Upper lobe of left lung (tissue), 6 donors: ENCODE measurements at regions not wholly inside any gene's neighbourhood (a gene's known extent, or its start where the extent isn't known, plus 50 kb on each side); places are given as distances from the start of the nearest gene placed in this dataset.

Source experiments
- ATAC-seq, 2 donors: fragments of 200-7000 bp; cut with Tn5 transposase; one replicate each; pipeline ENCODE4 v1.9.1; 2022; ENCODE audit warnings: mild to moderate bottlenecking in 2 of 2, moderate library complexity in 2 of 2; ENCODE audit not compliant: low FRiP score in 2 of 2
- DNase-seq, 2 donors: peaks; one replicate each; pipeline ENCODE4 v3.0.0-alpha.2; 2019 to 2020
- H3K27ac ChIP-seq, 4 donors: fragments of 200-600 bp; sonication (generic); one replicate each; pipeline ENCODE4 v1.5.1; 2016 to 2019
- H3K27me3 ChIP-seq, 4 donors: fragments of 200-600 bp; sonication (generic); one replicate each; pipeline ENCODE4 v1.5.1; 2017 to 2019
- H3K36me3 ChIP-seq, 4 donors: fragments of 200-600 bp; sonication (generic); one replicate each; pipeline ENCODE4 v1.5.1; 2016 to 2019
- H3K4me1 ChIP-seq, 4 donors: fragments of 200-600 bp; sonication (generic); one replicate each; pipeline ENCODE4 v1.5.1; 2018 to 2019
- H3K4me3 ChIP-seq, 4 donors: fragments of 200-600 bp; sonication (generic); one replicate each; pipeline ENCODE4 v1.5.1; 2017 to 2019; ENCODE audit warnings: mild to moderate bottlenecking in 2 of 4, moderate library complexity in 1 of 4
- H3K9me3 ChIP-seq, 4 donors: fragments of 200-600 bp; sonication (generic); one replicate each; pipeline ENCODE4 v1.5.1; 2018 to 2019
- CTCF ChIP-seq, 6 experiments: fragments of 450-650 bp in 4 of 6; fragments of 200-600 bp in 2 of 6; sonication (generic) in 2 of 6; IDR thresholded peaks; one replicate each; pipeline ENCODE4 v1.5.1; 2016 to 2019; ENCODE audit warnings: antibody characterized with exemption in 6 of 6
- EP300 ChIP-seq, 4 donors: sonication (generic); formaldehyde crosslinking; IDR thresholded peaks; one replicate each; pipeline ENCODE4 v1.5.1; 2017; ENCODE audit warnings: antibody characterized with exemption in 4 of 4, control low read depth in 2 of 4
- POLR2A ChIP-seq, 4 donors: fragments of 450-650 bp; IDR thresholded peaks; one replicate each; pipeline ENCODE4 v1.5.1; 2016 to 2017; ENCODE audit warnings: antibody characterized with exemption in 4 of 4, mild to moderate bottlenecking in 2 of 4
- POLR2AphosphoS5 ChIP-seq, 2 donors: sonication (generic); formaldehyde crosslinking; IDR thresholded peaks; one replicate each; pipeline ENCODE4 v1.5.1; 2017; ENCODE audit warnings: antibody characterized with exemption in 2 of 2
- WGBS, 2 donors: methylation state at CpG; one replicate each; pipeline ENCODE4 v1.1.5; 2017 to 2018; 5-methylcytosine and 5-hydroxymethylcytosine counted together
- donor health status: DM: no; HTN: no; CAD: no; lungs with moderate emphysema.
- donor health status: DM: no; HTN: yes; CAD: no; lungs with severe emphysema.

GRCh38 chr22:48564995-48565394 is 1262.7 kb downstream of the BRD1 start:
- DNase-seq (peak in 1 of 2 donors; percentile 62), ATAC-seq (no peak)
- H3K36me3 ChIP-seq, result no peaks in the 10 kb centered on the region
- H3K27me3 ChIP-seq, result no peaks in the 10 kb centered on the region
- peaks cover 0 to 9% (median 1%) of the 10 kb centered on the region in 4 donors for H3K4me1 ChIP-seq
- 90 to 100% methylated on average over 8 to 10 of the region's 10 CpGs for WGBS, 2 donors
- H3K27ac ChIP-seq, result no peak overlapping the region
- H3K4me3 ChIP-seq, result no peak overlapping the region
- no peaks in the 10 kb centered on the region for H3K9me3 ChIP-seq
- TF ChIP-seq EP300 (IDR thresholded peaks at IDR 0.05) (no peak), CTCF (IDR thresholded peaks at IDR 0.05) (no peak), POLR2AphosphoS5 (IDR thresholded peaks at IDR 0.05) (no peak), POLR2A (IDR thresholded peaks at IDR 0.05) (no peak)

GRCh38 chr22:48563966-48564330 is 1263.7 kb downstream of the BRD1 start:
- ATAC-seq, result no peak
- H3K4me1 ChIP-seq, result peaks cover 0 to 9% (median 1%) of the 10 kb centered on the region in 4 donors
- TF ChIP-seq POLR2A (IDR thresholded peaks at IDR 0.05) (no peak), CTCF (IDR thresholded peaks at IDR 0.05) (no peak), EP300 (IDR thresholded peaks at IDR 0.05) (no peak), POLR2AphosphoS5 (IDR thresholded peaks at IDR 0.05) (no peak)
- no peaks in the 10 kb centered on the region for H3K36me3 ChIP-seq
- H3K9me3 ChIP-seq, result no peaks in the 10 kb centered on the region
- no peaks in the 10 kb centered on the region for H3K27me3 ChIP-seq
- H3K4me3 ChIP-seq, result no peak overlapping the region
- no peak overlapping the region for H3K27ac ChIP-seq
- peak in 1 of 2 donors; percentile 40 for DNase-seq
- 93 to 95% methylated on average over 17 of the region's 17 CpGs for WGBS, 2 donors

- ATAC-seq (no peak), DNase-seq (peak in 1 of 2 donors; percentile 54)
- no peak overlapping the region for H3K27ac ChIP-seq
- peaks cover 0 to 9% (median 1%) of the 10 kb centered on the region in 4 donors for H3K4me1 ChIP-seq
- no peaks in the 10 kb centered on the region for H3K27me3 ChIP-seq
- no peak for TF ChIP-seq EP300 (IDR thresholded peaks at IDR 0.05)
- TF ChIP-seq CTCF (IDR thresholded peaks at IDR 0.05), result no peak
- no peak for TF ChIP-seq POLR2AphosphoS5 (IDR thresholded peaks at IDR 0.05)
- TF ChIP-seq POLR2A (IDR thresholded peaks at IDR 0.05), result no peak
- H3K9me3 ChIP-seq, result no peaks in the 10 kb centered on the region
- no peak overlapping the region for H3K4me3 ChIP-seq
- H3K36me3 ChIP-seq, result no peaks in the 10 kb centered on the region
- 85 to 87% methylated on average over 22 to 27 of the region's 30 CpGs for WGBS, 2 donors
Measured at GRCh38 chr22:48563118-48563965, 1264.3 kb downstream of the BRD1 start.

DNA sequence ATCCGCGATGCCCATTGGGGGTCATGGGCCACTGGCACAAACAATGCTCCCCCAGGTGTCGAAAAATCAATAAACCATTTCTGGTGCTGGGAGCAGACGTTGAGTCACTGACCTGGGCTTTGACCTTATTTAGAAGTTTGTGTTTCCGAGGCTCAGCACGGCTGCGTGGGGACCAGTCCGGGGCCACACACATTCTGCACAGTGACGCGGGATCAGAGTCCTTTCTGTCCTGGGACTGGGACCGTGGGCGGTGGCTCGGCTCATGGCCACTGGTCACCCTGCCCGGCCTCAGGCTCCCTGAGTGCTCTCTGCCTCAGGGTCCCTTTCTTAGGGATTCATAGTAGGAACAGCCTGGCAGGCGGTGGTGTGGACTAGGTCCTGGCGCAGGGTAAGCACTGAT is 1266.0 kb downstream of the BRD1 start:
- Histone ChIP-seq H3K36me3 (no peaks in the 10 kb centered on the region), H3K4me3 (no peak overlapping the region), H3K27ac (no peak overlapping the region), H3K4me1 (peaks cover 0 to 1% (median 0%) of the 10 kb centered on the region in 4 donors), H3K9me3 (no peaks in the 10 kb centered on the region), H3K27me3 (no peaks in the 10 kb centered on the region)
- ATAC-seq (no peak), DNase-seq (peak in 1 of 2 donors; percentile 64)
- no peak for TF ChIP-seq CTCF (IDR thresholded peaks at IDR 0.05)
- TF ChIP-seq POLR2AphosphoS5 (IDR thresholded peaks at IDR 0.05), result no peak
- no peak for TF ChIP-seq POLR2A (IDR thresholded peaks at IDR 0.05)
- no peak for TF ChIP-seq EP300 (IDR thresholded peaks at IDR 0.05)
- 81 to 91% methylated on average over 8 to 12 of the region's 16 CpGs for WGBS, 2 donors

DNA sequence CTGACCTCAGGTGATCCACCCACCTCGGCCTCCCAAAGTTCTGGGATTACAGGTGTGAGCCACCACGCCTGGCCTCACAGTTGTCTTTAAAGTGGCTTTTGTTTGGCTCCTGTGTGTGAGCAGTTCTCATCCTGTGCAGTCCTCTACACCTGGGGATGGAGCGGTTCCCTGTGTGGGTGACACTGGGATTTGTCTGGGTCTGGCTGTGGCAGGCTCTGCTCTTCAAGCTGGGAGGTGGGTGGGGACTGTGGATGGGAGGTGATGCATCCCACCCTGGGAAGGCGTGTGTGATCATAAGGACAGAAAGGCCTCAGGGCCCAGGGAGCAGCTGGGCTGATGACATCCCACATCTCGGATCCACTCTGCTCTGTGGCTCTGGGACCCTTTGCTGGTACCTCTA is 1266.8 kb downstream of the BRD1 start:
- no peak overlapping the region for H3K27ac ChIP-seq
- no peaks in the 10 kb centered on the region for H3K4me1 ChIP-seq
- H3K27me3 ChIP-seq, result no peaks in the 10 kb centered on the region
- H3K36me3 ChIP-seq, result no peaks in the 10 kb centered on the region
- no peak for DNase-seq
- no peak for TF ChIP-seq POLR2AphosphoS5 (IDR thresholded peaks at IDR 0.05)
- TF ChIP-seq POLR2A (IDR thresholded peaks at IDR 0.05), result no peak
- no peak for TF ChIP-seq CTCF (IDR thresholded peaks at IDR 0.05)
- TF ChIP-seq EP300 (IDR thresholded peaks at IDR 0.05), result no peak
- WGBS, 2 donors, result 94 to 97% methylated on average over 2 to 5 of the region's 5 CpGs
- no peak for ATAC-seq
- no peaks in the 10 kb centered on the region for H3K9me3 ChIP-seq
- no peak overlapping the region for H3K4me3 ChIP-seq
